Embryonic facial prominence (tissue), 1 donor: ENCODE measurements at regions not wholly inside any gene's neighbourhood (a gene's known extent, or its start where the extent isn't known, plus 50 kb on each side); places are given as distances from the start of the nearest gene placed in this dataset.
"Not testable (repeated sequence)": the region's sequence is repeated elsewhere in the genome, so short reads cannot be mapped to it uniquely, and the experiment has no call there.

Source experiments
- DNase-seq: peaks from one replicate; pipeline ENCODE4 v3.0.0-alpha.2; 2016; ENCODE audit errors: extremely low spot score

DNA sequence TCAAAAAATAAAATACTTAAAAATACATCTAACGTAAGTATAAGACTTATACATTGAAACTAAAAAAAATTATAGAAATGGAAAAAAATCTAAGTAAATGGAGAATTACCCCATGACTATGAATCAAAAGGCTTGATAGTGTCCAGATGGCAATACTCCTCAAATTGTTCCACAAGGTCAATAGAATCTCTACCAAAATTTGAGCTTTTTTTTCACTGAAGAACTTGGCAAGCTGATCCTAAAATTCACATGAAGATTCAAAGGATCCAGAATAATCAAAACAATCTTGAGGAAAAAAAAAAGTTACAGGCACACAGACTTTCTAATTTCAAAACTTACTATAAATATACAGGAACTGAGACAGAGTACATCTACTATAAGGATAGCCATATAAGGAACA is 448.4 kb upstream of the CDH11 start:
- DNase-seq, result no peak

DNA sequence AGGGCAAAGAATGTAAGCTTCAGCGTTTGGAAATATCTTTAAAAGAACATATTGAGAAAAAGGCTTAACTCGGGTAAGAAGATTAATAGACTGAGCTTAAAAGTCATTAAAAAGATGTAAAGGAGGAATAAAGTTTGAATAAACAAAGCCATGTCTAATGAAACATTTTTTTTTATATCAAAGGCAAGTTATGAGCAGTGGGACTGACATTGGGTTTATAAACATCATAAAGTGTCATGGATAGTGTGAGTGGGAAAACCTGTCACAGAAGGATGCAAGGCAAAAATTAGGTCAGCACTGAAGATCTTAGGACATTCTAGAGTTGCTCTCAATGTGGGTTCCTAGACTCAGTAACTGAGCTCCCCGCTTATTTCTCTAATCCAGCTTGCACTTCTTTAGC is 438.0 kb upstream of the CDH11 start:
- no peak for DNase-seq

DNA sequence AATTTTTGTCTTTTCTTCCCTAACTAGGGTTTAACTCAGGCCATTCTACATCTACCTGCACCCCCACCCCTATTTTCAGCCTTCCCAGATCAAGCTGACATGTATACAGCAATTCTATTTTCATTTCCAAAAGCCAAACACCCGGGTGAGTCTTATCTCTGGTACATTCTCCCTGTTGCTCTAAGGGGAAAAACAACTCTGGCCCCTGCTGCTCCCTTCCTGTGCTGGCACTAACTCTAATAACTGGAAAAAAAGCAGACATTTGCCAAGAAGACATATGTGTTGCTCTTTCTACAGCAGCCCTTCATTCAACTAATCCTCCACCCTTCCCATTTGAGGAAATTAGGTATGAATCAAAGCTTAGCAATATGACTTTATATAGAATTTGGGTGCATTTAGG is 427.8 kb upstream of the CDH11 start:
- not testable (repeated sequence) for DNase-seq

DNA sequence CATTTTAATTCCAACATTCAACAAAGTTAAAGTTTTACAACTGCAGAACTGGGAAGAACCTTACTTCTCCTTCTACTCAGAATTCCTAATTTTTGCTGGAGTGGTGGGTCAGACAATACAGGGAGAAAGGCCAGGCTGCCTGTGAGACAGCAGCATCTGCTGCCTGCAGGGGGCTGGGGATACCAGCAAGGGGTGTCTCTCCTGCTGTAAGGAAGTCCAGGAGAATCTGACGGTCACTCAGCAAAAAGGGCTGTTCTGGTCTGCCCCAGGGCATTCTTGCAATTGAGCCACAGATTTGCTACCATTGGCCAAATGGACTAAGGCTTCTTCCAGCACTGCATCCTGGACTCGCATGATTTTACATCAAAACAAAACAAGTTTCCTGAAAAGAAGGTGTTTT is 426.6 kb upstream of the CDH11 start:
- no peak for DNase-seq

DNA sequence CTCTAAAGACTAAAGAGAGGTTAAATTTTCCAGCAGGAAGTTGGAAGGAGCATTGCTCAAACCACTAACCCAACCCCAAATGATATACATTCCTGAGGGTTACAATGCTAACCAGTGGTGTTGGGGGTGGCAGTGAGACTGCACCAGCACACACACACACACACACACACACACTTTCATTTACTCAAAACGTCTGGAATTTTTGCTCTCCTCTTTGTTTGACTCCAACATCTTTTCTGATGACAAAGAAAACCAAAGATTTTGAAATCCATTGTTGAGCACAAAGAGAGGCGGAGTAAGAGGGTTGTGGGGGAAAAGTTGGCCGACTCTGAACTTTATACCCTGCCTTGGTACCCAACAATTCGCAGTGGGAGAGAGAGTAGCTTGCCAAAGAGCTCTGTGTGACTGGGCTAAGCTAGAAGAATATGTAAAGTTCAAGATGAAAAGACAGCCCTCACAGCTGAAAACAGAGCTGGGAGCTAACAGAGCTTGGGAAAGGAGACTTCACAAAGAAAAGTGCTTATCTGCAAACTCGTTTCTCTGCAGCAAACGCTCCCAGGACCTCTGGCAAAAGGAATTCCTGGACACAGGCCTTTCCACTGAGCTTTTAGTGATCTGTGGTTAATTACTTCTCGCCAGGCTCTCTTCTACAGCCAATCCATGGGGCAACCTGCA is 426.0 kb upstream of the CDH11 start:
- peak; percentile 75 for DNase-seq

DNA sequence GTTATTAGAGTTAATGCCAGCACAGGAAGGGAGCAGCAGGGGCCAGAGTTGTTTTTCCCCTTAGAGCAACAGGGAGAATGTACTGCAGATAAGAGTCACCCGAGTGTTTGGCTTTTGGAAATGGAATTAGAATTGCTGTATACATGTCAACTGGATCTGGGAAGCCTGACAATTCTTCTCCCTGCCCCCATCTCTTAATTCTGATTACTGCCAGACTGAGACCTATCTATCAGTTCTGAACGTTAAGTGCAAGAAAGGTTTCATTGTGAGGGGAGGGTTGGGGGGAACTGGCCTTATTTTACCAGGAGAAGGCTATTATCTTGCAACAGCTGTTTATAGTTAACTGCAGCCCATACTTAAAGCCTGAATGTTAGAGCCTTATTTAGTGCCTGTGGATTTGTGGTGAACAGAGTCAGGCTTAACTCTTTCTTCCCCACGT is 424.5 kb upstream of the CDH11 start:
- peak; percentile 22 for DNase-seq

DNA sequence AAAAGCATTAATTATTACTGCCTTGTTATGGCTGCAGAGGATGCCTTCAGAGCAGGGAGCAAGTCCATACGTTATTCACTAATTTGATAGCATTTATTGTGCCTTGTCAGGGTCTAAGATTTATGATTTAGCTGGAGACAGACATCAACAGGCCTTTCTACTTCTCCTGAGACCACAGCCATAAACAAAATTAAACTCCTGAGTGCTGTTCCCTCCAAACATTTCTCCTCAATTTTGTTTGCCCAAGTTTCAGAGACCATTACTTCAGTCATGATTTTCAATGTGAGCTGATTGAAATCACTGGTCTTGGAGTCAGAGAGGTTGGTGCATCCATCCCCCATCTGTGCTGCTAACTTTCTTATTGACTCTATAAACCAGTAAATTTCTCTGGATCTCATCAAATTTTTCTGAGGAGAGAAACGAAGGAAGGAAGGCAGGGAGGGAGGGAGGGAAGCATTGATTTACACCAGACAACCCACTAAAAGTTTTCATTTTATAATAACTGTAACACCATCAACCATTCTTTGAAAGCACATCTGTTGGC is 423.6 kb upstream of the CDH11 start:
- DNase-seq, result no peak

DNA sequence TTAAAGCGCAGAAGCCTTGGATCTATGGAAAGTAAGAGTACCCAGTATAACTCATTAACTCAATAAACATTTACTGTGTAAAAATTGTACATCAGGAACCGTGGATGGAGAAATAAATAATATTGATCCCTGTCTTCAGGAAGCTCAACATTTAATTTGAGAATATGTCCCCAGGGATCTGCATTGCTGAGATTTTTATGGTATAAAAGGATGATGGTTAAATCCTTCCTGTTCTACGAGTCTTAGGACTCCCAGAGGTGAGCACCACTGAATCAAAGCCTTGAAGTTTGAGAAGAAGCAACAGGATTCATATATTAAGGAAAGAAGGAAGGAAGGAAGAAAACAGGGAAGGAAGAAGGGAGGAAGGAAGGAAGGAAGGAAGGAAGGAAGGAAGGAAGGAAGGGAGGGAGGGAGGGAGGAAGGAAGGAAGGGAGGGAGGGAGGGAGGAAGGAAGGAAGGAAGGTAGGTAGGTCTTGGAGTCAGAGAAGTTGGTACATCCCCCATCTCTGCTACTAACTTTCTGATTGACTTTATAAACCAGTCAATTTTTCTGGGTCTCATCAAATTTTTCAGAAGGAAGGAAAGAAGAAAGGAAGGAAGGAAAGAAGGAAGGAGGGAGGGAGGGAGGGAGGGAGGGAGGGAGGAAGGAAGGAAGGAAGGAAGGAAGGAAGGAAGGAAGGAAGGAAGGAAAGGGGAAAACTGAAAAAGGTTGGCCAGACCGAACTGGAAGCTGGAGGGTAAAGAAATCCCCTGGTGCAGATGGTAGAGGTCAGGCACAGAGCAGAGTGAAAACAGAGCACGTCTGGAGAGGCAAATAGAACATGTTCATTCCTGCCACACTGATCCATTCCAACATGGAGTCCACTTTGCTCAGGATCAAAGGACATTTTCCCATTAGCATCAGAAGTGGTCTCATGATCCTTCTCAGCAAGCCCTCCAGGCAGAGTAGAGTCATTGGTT is 422.2 kb upstream of the CDH11 start:
- DNase-seq, result no peak

DNA sequence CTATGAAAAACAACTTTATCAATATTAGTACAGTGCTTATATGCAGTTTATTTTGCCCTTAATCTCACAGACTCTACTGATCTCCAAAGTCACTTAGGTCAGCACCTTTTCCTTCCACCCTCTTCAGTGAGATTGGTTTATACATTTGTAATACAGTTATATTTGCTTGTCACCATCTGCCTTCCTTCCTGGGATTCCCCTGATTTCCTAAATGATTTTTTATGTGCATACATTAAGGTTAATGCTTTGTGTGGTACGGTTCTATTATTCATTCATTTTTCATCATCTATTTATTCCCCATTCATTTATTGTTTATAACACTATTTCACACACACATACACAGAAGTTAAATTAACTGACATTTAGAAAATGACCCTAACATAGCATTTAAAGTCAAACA is 419.8 kb upstream of the CDH11 start:
- DNase-seq, result no peak

DNA sequence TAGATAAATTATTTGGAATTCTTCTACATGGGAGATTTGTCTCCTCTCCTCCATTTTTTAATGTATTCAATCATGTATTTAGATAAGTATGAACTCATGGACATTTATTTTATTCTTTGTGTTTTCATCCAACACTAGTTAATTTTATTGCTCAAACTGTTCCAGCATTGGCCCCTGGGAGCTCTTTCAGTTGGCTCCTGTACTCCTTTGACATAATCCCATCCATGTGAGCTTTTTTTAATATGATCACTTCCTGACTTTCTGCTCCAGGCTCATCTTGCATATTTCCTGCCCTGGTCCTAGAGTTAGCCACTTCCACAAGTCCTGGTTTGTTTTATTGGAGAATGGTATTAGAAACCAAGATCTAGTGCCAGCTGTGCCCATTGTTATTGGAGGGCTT is 419.0 kb upstream of the CDH11 start:
- no peak for DNase-seq

DNA sequence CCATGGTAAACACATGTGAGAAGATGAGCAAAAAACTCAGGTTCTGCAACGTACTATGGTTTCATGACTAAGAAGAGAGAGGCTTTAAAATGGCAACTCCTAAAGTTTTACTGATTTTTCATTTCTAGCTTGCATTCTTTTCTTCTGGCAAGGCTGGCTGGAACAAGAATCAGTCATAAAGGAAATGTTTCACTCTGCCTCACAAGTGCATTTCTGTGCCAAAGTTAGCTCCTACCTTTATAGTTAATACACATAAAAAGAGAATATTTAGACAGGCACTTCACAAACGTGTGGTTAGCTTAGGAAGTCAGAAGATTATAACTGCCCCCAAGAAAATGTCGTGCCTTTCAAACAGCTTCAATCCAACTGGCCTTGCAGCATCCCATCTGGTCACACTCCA is 417.1 kb upstream of the CDH11 start:
- DNase-seq, result no peak

DNA sequence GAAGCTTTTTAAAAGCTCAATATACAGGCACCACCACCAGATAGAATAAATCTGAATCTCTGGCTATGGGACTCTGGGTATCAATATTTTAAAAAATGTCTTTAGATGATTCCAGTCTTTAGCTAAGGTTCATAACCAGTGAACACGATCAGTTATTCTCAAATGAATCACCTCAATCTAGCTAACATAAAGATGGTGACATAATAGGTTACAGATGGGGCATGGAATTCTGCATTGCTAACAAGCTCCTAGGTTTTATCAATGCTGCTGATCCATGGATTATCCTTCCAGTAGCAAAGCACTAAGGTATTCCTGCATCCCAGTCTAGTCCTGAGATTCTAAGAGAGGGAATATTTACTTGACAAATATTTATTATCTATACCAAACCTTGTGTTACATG is 415.5 kb upstream of the CDH11 start:
- no peak for DNase-seq

DNA sequence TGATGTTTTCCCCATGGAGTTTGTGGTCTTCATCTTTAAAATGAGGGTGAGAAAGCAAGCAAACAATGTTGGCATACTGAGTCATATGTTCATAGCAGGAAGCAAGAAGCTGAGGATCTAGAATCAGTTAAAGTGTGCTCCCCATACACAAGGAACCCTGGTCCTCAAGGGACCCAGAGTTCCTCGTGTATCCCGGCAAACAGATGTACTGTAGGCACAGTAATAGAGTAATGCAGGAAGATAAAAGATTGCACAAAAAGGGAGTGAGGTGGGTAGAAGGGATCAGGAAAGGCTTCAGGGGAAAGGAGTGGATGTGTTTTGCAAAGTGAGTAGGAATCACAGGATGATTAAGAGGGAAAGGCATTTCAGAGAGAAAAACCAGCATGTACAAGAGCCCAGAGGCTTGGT is 412.3 kb upstream of the CDH11 start:
- no peak for DNase-seq

DNA sequence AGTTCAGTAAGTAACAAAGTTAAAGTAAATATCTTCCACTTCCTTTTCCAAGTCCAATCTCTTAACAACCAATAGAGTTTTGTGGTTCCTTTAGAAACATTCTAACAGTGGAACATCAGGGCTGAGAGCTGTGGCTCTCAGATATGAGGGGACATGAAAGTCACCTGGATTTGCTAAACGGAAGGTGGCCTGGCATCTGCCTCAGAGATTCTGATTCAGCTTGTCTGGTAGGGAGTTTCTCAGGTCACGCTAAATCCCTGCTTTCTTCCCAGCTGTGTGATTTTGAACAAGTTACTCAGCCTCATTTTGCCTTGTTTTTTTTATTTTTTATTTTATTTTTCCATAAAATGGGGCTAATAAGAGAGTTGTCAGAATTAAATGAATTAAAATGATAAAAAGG is 411.0 kb upstream of the CDH11 start:
- DNase-seq, result no peak

DNA sequence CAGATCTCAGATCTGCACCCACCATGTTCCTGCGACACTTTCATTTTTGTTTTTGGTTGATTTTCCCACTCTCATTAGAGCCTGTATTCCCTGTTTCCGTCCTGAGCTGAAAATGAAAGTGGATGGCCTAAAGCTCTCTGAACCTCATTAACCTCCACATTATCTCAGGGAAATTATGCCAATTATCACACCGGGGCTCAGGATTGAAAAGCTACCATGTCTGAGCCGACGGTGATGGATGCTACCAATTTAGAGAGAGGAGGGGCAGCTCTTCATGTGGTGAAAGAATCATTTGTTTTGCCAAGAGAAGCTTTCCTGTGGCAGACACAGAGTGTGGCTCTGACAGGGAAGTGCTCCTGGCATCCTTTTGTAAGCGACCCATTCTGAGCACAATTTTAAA is 410.4 kb upstream of the CDH11 start:
- DNase-seq, result no peak

DNA sequence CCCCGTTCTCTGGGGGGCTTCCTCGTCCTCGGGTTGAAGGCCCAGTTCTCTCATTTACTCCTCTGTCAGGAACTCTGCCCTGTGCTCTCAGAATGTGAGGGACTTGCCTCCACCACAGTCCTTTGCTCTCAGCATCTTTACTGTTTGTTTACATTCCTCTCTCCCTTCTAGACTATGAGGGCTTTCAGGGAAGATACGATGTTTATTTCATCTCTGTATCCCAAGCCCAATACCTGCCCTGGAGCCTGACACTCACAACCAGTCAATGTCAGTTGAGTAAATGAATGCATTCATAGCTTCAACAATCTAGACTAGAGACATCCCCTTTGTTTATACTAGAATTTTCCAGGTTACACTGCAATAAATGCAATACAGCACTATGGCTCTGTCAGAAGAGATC is 409.6 kb upstream of the CDH11 start:
- DNase-seq, result no peak

DNA sequence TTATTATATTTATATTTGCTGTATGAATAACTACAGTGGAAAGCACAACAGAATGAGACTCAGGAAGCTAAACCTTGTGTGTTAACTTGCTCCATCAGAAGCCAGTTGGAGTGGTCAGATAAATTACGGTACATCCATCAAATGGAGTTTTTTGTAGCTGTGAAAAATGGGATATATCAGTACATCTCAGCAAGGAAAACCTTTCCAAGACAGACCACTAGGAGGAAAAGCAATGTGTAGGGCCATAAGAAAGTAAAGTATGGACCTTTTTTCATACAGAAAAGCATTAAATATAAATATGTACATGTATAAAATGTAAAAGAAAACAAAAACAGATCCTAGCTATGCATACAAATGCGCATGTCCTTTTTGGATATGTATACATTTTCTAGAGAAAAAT is 403.8 kb upstream of the CDH11 start:
- no peak for DNase-seq

DNA sequence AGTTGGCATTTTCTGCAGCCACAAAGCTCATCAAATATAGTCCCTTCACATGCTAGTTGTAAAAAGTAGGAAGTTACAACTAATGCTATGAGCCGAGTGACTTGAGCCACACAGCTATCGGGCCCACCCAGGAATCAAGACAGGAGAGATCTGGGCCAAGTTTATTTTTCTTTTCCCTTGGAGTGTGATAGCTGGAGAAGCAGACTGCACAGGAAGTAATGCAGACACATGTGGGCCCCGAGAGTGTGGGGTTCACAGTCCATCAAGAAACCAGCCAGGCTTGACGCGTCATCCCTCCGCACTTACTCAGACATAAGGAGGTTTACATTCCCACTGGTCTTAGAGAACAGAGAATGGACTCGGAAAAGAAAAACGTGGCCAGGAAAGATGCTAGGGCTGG is 403.1 kb upstream of the CDH11 start:
- DNase-seq, result no peak

DNA sequence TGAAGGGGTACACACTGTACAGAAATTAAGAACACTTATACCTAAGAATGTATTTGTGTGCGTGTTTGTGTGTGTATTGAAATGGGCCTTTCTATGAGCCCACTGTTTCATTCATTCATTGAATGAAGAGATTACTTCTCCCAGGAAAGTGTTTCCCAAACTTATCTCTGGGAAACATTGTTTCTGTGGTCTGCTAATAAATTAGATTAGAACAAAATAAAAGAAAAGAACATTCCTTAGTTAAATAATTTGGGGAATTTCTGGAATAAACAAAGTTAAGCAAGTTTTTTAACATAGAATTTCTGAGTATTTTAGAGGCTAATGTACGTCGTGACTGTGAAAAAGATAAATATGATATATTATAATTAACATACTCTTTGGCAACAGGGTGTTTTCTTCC is 402.4 kb upstream of the CDH11 start:
- DNase-seq, result no peak

DNA sequence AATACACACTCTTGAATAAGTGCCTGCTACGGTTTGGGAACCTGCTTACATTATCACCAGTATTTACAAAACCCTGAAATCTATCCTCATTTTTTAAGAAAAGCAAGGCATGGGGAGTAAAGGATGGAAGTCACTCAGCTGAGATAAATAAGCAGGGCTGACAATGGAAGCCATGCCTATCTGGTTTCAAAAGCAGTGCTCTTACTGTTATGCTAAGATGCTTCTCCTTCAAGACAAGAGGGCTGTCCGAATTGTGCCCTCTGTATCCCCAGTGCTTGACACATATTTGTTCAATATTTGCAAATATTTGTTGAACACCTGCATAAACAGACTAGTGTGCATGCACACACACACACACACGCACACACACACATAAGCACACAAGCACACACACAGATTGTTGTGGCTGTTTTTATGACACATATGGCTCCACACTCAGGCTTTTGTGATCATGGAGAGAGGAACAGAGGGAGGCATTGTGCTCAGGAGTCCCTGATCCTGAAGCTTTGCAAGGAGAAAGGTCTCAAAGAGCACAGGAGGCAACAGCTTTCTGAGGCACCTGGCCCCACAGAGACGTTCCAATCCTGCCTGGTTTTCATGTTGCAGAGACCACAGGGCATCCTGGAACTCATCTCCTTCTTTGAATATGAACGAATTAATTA is 401.6 kb upstream of the CDH11 start:
- DNase-seq, result no peak

DNA sequence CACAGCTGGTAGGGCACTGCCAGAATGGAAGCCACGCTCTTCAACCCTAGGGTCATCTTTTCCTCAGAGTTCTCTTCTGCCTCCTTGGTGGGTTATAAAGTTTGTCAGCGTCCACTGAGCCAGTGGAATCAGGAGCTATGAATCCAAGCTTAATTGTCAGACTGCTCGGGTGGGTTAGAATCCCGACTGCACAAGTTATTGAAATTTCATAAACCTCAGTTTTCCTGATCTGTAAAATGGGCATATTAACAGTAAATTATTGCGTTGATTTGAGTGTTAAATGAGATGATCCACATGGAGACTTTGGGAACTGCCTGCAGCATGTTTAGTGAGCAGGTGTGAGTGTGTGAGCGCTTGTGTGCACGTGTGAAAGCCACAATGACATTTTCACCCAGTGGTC is 400.5 kb upstream of the CDH11 start:
- no peak for DNase-seq

DNA sequence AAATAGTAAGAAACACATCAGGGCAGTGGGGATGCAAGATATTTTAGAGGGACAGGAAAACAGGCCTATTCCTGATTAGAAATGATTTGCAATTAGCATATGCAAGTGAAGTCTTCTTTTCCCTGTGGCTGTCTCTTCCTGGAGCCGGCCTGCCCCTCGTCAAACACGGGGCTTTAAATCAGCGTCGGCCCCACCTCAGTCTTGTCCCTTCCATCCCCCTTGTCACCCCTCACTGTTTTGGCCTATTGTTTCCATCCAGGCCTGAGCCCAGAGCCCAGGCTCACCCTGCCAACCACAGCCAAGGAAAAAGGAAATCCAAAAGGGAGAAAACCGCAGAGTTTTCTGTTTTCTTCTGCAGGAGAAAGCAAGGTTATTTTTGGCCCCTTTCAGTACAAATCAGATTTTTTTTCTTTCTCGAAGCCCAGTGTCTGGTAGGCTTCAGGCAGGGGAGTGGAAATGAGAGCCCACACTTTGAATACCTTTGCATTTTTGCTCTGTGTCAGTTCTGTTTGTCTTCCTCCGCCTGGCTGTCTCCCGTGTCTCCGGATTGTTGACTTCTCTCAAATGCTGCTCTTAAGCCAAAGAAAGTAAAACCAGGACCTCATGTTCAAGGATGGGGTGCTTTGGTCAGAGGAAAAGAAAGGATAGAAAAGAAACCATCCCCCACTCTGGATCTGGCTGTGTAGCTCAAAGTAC is 399.9 kb upstream of the CDH11 start:
- no peak for DNase-seq
